Activated naive CD8-positive, alpha-beta T cell treated with anti-CD3 and anti-CD28 coated beads for 36 hours (primary cell): ENCODE measurements at regions not wholly inside any gene's neighbourhood (a gene's known extent, or its start where the extent isn't known, plus 50 kb on each side); places are given as distances from the start of the nearest gene placed in this dataset.

Experiments used
- DNase-seq: peaks from one replicate; pipeline ENCODE4 v3.0.0; 2021
- H3K27ac Mint-ChIP-seq: one replicate; pipeline ENCODE4 v1.8.0; 2022; ENCODE audit warnings: mild to moderate bottlenecking, moderate library complexity, mixed read lengths
- H3K27me3 Mint-ChIP-seq: one replicate; pipeline ENCODE4 v1.8.0; 2022; ENCODE audit warnings: mild to moderate bottlenecking, mixed read lengths
- H3K36me3 Mint-ChIP-seq: one replicate; pipeline ENCODE4 v1.8.0; 2021; ENCODE audit warnings: mild to moderate bottlenecking, mixed read lengths
- H3K4me1 Mint-ChIP-seq: one replicate; pipeline ENCODE4 v1.8.0; 2021; ENCODE audit warnings: mixed read lengths
- H3K4me3 Mint-ChIP-seq: one replicate; pipeline ENCODE4 v1.8.0; 2022; ENCODE audit warnings: mild to moderate bottlenecking, moderate library complexity, mixed read lengths
- H3K9me3 Mint-ChIP-seq: one replicate; pipeline ENCODE4 v1.8.0; 2022; ENCODE audit warnings: mixed read lengths

GRCh38 chr5:98594098-98594497 lies 179.4 kb upstream of the RGMB start:
- no peak overlapping the region for H3K4me3 Mint-ChIP-seq
- no peak for DNase-seq
- H3K9me3 Mint-ChIP-seq = peaks cover 2% of the 10 kb centered on the region
- no peaks in the 10 kb centered on the region for H3K4me1 Mint-ChIP-seq
- H3K27me3 Mint-ChIP-seq = peaks cover 16% of the 10 kb centered on the region
- no peak overlapping the region for H3K27ac Mint-ChIP-seq
- H3K36me3 Mint-ChIP-seq = no peaks in the 10 kb centered on the region

GRCh38 chr5:98599016-98599415 lies 174.4 kb upstream of the RGMB start:
- H3K4me3 Mint-ChIP-seq = no peak overlapping the region
- no peaks in the 10 kb centered on the region for H3K36me3 Mint-ChIP-seq
- no peaks in the 10 kb centered on the region for H3K9me3 Mint-ChIP-seq
- peaks cover 15% of the 10 kb centered on the region for H3K27me3 Mint-ChIP-seq
- no peak for DNase-seq
- H3K4me1 Mint-ChIP-seq = no peaks in the 10 kb centered on the region
- H3K27ac Mint-ChIP-seq = no peak overlapping the region

GRCh38 chr5:98602534-98603112 lies 170.8 kb upstream of the RGMB start:
- Mint-ChIP-seq H3K9me3 (no peaks in the 10 kb centered on the region), H3K4me1 (no peaks in the 10 kb centered on the region), H3K4me3 (no peak overlapping the region), H3K27ac (no peak overlapping the region), H3K27me3 (peaks cover 9% of the 10 kb centered on the region), H3K36me3 (no peaks in the 10 kb centered on the region)
- no peak for DNase-seq

GRCh38 chr5:98603456-98603855 lies 170.0 kb upstream of the RGMB start:
- Mint-ChIP-seq H3K9me3 (no peaks in the 10 kb centered on the region), H3K27ac (no peak overlapping the region), H3K27me3 (peaks cover 9% of the 10 kb centered on the region), H3K4me3 (no peak overlapping the region), H3K36me3 (no peaks in the 10 kb centered on the region), H3K4me1 (no peaks in the 10 kb centered on the region)
- DNase-seq = no peak

GRCh38 chr5:98604301-98604700 lies 169.2 kb upstream of the RGMB start:
- no peaks in the 10 kb centered on the region for H3K9me3 Mint-ChIP-seq
- no peak for DNase-seq
- H3K4me3 Mint-ChIP-seq = no peak overlapping the region
- H3K27me3 Mint-ChIP-seq = peaks cover 9% of the 10 kb centered on the region
- H3K36me3 Mint-ChIP-seq = no peaks in the 10 kb centered on the region
- no peak overlapping the region for H3K27ac Mint-ChIP-seq
- no peaks in the 10 kb centered on the region for H3K4me1 Mint-ChIP-seq

GRCh38 chr5:98604721-98605425 lies 168.6 kb upstream of the RGMB start:
- no peak for DNase-seq
- Mint-ChIP-seq H3K27ac (no peak overlapping the region), H3K36me3 (no peaks in the 10 kb centered on the region), H3K4me3 (no peak overlapping the region), H3K9me3 (no peaks in the 10 kb centered on the region), H3K27me3 (peaks cover 5% of the 10 kb centered on the region), H3K4me1 (no peaks in the 10 kb centered on the region)

GRCh38 chr5:98605426-98605825 lies 168.0 kb upstream of the RGMB start:
- H3K9me3 Mint-ChIP-seq = no peaks in the 10 kb centered on the region
- H3K36me3 Mint-ChIP-seq = no peaks in the 10 kb centered on the region
- no peaks in the 10 kb centered on the region for H3K4me1 Mint-ChIP-seq
- no peaks in the 10 kb centered on the region for H3K27me3 Mint-ChIP-seq
- H3K4me3 Mint-ChIP-seq = no peak overlapping the region
- DNase-seq = no peak
- H3K27ac Mint-ChIP-seq = no peak overlapping the region

- Mint-ChIP-seq H3K4me1 (no peaks in the 10 kb centered on the region), H3K9me3 (no peaks in the 10 kb centered on the region), H3K36me3 (no peaks in the 10 kb centered on the region), H3K27ac (no peak overlapping the region), H3K27me3 (peaks cover 6% of the 10 kb centered on the region), H3K4me3 (no peak overlapping the region)
- DNase-seq = no peak
Observed at GRCh38 chr5:98606961-98607360, 166.5 kb upstream of the RGMB start.

GRCh38 chr5:98608052-98608451 lies 165.4 kb upstream of the RGMB start:
- Mint-ChIP-seq H3K9me3 (no peaks in the 10 kb centered on the region), H3K36me3 (no peaks in the 10 kb centered on the region), H3K27ac (no peak overlapping the region), H3K27me3 (peaks cover 6% of the 10 kb centered on the region), H3K4me1 (no peaks in the 10 kb centered on the region), H3K4me3 (no peak overlapping the region)
- no peak for DNase-seq

GRCh38 chr5:98614341-98614740 lies 159.1 kb upstream of the RGMB start:
- Mint-ChIP-seq H3K9me3 (no peaks in the 10 kb centered on the region), H3K27me3 (peaks cover 6% of the 10 kb centered on the region), H3K27ac (no peak overlapping the region), H3K4me3 (no peak overlapping the region), H3K4me1 (no peaks in the 10 kb centered on the region), H3K36me3 (no peaks in the 10 kb centered on the region)
- no peak for DNase-seq

GRCh38 chr5:98621821-98622220 lies 151.6 kb upstream of the RGMB start:
- peaks cover 4% of the 10 kb centered on the region for H3K27me3 Mint-ChIP-seq
- no peaks in the 10 kb centered on the region for H3K9me3 Mint-ChIP-seq
- H3K4me1 Mint-ChIP-seq = no peaks in the 10 kb centered on the region
- H3K4me3 Mint-ChIP-seq = no peak overlapping the region
- no peak overlapping the region for H3K27ac Mint-ChIP-seq
- no peak for DNase-seq
- H3K36me3 Mint-ChIP-seq = no peaks in the 10 kb centered on the region

GRCh38 chr5:98624145-98624880 lies 149.2 kb upstream of the RGMB start:
- peaks cover 4% of the 10 kb centered on the region for H3K27me3 Mint-ChIP-seq
- H3K9me3 Mint-ChIP-seq = no peaks in the 10 kb centered on the region
- DNase-seq = no peak
- H3K36me3 Mint-ChIP-seq = no peaks in the 10 kb centered on the region
- no peak overlapping the region for H3K4me3 Mint-ChIP-seq
- no peaks in the 10 kb centered on the region for H3K4me1 Mint-ChIP-seq
- no peak overlapping the region for H3K27ac Mint-ChIP-seq

- DNase-seq = no peak
- no peaks in the 10 kb centered on the region for H3K9me3 Mint-ChIP-seq
- no peak overlapping the region for H3K4me3 Mint-ChIP-seq
- H3K4me1 Mint-ChIP-seq = no peaks in the 10 kb centered on the region
- peaks cover 4% of the 10 kb centered on the region for H3K27me3 Mint-ChIP-seq
- no peaks in the 10 kb centered on the region for H3K36me3 Mint-ChIP-seq
- H3K27ac Mint-ChIP-seq = no peak overlapping the region
Observed at GRCh38 chr5:98627121-98627520, 146.3 kb upstream of the RGMB start.

- Mint-ChIP-seq H3K4me1 (no peaks in the 10 kb centered on the region), H3K27me3 (peaks cover under 1% of the 10 kb centered on the region), H3K4me3 (no peak overlapping the region), H3K36me3 (no peaks in the 10 kb centered on the region), H3K9me3 (no peaks in the 10 kb centered on the region), H3K27ac (no peak overlapping the region)
- no peak for DNase-seq
Observed at GRCh38 chr5:98630621-98631020, 142.8 kb upstream of the RGMB start.

GRCh38 chr5:98631311-98632054 lies 142.0 kb upstream of the RGMB start:
- H3K9me3 Mint-ChIP-seq = no peaks in the 10 kb centered on the region
- no peaks in the 10 kb centered on the region for H3K27me3 Mint-ChIP-seq

More at GRCh38 chr5:98631311-98632054, 142.0 kb upstream of the RGMB start:
- H3K36me3 Mint-ChIP-seq = no peaks in the 10 kb centered on the region
- H3K27ac Mint-ChIP-seq = no peak overlapping the region
- DNase-seq = no peak
- H3K4me1 Mint-ChIP-seq = no peaks in the 10 kb centered on the region
- no peak overlapping the region for H3K4me3 Mint-ChIP-seq
